SIG-M5 (cell line): ENCODE measurements at regions not wholly inside any gene's neighbourhood (a gene's known extent, or its start where the extent isn't known, plus 50 kb on each side); places are given as distances from the start of the nearest gene placed in this dataset.

Experiments
- DNase-seq: peaks from one replicate; lab custom pipeline; 2025; lab: John Stamatoyannopoulos, UW

- DNase-seq, result no peak
Measured at GRCh38 chr22:27540656-27541396, 260.7 kb downstream of the MN1 start.

GRCh38 chr22:27541836-27542235 is 259.7 kb downstream of the MN1 start:
- DNase-seq, result no peak

- DNase-seq, result no peak
Measured at GRCh38 chr22:27542602-27543001, 259.0 kb downstream of the MN1 start.

GRCh38 chr22:27543460-27543859 is 258.1 kb downstream of the MN1 start:
- DNase-seq, result no peak

- no peak for DNase-seq
Measured at GRCh38 chr22:27545085-27545484, 256.5 kb downstream of the MN1 start.

DNA sequence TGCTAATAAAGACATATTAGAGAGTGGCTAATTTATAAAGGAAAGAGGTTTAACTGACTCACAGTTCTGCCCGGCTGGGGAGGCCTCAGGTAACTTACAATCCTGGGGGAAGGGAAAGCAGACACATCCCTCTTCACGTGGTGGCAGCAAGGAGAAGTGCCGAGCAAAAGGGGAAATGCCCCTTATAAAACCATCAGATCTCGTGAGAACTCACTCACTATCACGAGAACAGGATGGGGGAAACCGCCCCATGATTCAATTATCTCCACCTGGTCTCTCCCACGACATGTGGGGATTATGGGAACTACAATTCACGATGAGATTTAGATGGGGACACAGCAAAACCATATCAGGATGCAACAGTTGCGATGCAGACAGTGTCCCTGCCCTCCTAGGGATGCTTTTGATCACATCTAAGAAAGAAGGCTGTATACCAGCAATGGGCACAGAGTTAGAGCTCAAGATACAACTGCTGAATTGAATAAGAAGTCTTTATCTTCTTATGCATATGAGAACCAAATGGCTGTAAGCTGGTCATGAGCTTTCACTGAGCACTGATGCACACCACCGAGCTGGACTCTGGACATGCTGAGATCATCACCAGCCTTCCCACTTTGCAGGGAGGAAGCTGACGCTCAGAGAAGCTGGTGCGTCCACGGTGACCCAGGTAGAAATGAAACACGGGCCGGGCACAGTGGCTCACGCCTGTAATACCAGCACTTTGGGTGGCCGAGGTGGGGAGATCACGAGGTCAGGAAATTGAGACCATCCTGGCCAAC is 255.2 kb downstream of the MN1 start:
- no peak for DNase-seq

- no peak for DNase-seq
Measured at GRCh38 chr22:27551402-27551801, 250.2 kb downstream of the MN1 start.

DNA sequence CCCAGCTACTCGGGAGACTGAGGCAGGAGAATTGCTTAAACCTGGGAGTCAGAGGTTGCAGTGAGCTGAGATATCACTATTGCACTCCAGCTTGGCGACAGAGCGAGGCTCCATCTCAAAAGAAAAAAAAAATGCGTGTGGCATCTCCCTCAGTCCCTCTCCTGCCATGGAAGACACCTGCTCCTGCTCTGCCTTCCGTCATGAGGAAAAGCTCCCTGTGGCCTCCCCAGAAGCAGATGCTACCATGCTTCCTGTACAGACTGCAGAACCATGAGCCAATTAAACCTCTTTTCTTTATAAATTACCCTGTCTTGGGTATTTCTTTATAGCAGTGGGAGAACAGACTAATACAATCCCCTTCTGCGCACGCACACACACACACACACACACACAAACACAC is 249.4 kb downstream of the MN1 start:
- no peak for DNase-seq

GRCh38 chr22:27552863-27553262 is 248.7 kb downstream of the MN1 start:
- DNase-seq, result no peak

DNA sequence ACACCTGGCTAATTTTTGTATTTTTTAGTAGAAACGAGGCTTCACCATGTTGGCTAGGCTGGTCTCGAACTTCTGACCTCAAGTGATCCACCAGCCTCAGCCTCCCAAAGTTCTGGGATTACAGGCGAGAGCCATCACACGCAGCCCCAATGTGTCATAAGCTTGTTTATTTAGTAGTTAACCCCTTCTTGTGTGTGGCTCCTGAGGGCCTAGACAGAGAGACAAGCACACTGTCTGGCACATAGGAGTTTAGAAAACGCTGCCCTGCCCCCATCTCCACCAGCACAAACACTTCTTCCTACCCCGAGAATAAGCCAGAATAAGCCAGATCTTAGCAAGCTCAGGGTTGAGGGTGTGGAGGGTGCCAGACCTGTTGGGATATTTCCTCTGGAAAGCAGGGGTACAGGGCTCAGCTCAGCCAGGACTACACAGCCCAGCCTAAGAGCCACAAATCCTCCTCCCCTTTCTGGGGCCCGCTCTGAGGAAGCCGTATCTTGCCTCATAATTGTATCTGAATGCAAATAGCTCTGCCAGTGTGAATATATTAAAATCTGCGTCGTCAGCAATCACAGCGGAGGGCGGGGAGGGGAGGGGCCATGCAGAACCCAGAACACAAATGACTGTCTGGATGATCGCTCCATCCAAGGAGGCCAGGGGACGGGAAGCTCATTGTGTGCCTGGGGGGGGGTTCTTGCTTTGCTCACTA is 247.3 kb downstream of the MN1 start:
- DNase-seq, result no peak

GRCh38 chr22:27554841-27555456 is 246.6 kb downstream of the MN1 start:
- no peak for DNase-seq

GRCh38 chr22:27556371-27556770 is 245.2 kb downstream of the MN1 start:
- DNase-seq, result no peak

- no peak for DNase-seq
Measured at GRCh38 chr22:27557286-27558008, 244.1 kb downstream of the MN1 start.

GRCh38 chr22:27558658-27559371 is 242.7 kb downstream of the MN1 start:
- no peak for DNase-seq

DNA sequence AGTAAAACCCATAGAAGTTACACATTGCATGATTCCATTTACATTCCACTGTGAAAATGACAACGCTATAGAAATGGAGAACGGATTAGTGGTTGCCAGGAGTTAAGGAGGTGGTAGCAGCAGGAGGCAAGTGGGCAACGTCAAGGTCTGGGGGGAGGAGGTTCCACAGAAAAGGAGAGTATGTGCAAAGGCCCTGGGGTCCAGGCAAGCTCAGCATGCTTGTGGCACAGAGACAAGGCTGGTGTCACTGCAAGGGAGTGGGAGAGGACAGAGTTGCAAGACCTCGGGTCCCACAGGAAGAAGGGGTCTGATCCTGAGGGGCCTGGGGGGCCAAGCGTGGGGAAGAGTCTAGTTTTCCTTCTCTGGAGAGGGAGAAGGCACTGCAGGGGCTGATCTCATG is 240.8 kb downstream of the MN1 start:
- DNase-seq, result no peak

DNA sequence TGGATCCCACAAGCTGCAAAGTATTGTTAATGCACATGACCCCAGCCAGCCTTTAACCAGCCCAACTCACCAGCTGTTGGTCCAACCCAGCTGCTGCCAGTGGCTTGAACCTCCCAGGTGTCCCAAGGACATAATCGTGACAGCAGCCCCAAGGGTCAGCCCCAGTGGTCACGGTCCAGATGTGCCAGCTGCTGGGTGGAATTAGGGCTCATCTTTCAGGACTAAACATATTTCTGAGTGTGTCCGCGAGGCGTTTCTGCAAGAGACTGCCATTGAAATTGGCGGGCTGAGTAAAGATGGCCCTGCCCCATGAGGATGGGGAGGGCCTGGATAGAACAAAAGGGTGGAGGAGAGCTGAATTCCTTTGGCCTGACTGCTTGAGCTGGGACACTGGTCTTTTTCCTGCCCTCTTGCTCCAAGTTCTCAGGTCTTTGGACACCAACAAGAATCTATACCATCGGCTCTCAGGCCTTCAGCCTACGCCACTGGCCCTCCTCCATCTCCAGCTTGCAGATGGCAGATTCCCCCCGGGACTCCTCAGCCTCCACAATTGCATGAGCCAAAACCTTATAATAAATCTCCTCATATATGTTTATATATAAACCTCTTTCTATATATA is 240.2 kb downstream of the MN1 start:
- DNase-seq, result no peak

- DNase-seq, result no peak
Measured at GRCh38 chr22:27564806-27565205, 236.8 kb downstream of the MN1 start.

- DNase-seq, result no peak
Measured at GRCh38 chr22:27566602-27567001, 235.0 kb downstream of the MN1 start.

DNA sequence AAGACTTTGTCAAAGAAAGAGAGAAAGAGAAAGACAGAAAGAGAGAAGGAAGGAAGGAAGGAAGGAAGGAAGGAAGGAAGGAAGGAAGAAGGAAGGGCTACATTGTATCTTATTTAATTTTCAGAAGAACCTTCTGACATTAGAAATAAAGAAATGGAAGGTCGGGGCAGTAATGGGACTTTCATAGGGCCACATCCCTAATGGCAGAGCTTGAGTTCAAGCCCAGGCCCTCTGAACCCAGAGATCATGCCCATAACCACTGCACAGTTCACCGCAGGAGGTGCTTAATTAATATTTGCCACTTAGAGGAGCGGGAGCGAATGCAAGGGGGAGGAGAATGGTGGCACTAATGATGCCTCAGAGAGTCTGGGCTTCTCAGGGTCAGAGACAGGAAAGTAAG is 233.3 kb downstream of the MN1 start:
- no peak for DNase-seq

DNA sequence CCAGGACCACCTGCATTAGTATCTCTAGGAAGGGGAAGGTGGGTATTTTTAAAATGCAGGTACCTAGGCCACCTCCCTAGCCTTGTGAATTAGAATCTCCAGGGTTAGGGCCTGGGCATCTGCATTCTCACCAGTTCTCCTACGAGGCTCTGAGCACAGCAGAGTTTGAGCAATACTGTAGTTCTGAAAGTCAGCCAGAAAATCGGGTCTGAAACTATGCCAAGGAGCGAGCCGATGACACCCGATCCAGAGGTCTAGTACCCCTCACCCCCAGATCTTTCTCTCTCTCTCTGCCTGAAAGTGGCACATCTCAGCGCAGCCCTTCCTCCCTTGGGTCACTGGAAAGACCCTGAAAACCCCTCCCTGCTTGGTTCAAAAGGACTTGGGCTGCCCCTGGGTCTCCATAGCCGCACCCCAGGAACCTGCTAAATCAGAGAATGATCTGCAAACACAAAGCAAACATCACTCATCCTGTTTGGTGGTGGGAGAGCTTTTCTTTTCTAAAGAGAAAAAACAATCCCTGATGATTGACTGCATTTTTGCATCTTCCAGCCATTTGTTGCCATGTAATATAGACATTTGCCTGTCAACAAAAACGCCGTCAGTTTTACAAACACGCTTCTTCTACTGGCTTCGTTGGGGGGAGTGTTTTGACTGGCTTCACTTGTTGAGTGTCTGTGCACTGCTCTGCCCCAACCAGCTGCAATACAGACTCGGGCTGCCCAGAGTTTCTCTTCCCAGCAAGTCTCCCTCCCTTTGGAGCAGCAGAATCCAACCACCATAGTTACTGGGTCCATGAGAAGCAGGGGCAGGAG is 229.9 kb downstream of the MN1 start:
- DNase-seq, result no peak
